Kasumi-1 (cell line): ENCODE measurements at regions not wholly inside any gene's neighbourhood (a gene's known extent, or its start where the extent isn't known, plus 50 kb on each side); places are given as distances from the start of the nearest gene placed in this dataset.

Experiments
- DNase-seq, 2 experiments: peaks; one replicate each; lab custom pipeline; 2025; lab: John Stamatoyannopoulos, UW

DNA sequence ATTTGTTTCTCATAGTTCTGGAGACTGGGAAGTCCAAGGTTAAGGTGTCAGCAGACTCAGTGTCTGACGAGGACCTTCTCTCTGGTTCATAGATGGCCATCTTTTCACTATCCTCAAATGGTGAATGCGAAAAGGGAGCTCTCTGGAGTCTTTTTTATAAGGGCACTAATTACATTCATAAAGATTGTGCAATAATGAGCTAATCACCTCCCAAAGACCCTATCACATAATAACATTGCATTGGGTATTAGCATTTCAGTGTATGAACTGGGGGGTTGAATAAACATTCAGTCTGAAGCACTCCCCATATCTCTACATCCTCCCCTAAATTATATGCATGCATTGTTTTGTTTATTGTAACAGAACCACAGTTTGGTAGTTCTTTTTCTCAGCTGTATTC lies 1086.5 kb downstream of the CDH11 start:
- no peak for DNase-seq

DNA sequence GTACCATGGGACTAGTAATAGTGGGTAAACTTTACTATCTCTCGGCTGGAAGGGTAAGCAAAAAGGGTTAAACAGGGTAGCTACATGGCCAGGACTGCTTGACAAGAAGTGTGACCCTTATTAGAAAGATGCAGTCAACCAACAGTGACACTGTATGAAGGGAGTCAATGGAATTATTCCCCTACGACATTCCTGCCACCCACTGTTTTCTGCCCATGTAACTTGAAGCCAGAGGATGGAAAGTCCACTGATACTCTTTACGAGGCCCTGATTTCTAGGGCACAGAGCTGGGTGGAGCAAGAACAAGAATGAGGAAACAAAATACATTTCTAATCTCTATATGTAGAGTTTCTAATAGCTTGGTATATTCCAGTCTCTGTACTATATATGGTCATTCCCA lies 1102.5 kb downstream of the CDH11 start:
- DNase-seq: no peak

DNA sequence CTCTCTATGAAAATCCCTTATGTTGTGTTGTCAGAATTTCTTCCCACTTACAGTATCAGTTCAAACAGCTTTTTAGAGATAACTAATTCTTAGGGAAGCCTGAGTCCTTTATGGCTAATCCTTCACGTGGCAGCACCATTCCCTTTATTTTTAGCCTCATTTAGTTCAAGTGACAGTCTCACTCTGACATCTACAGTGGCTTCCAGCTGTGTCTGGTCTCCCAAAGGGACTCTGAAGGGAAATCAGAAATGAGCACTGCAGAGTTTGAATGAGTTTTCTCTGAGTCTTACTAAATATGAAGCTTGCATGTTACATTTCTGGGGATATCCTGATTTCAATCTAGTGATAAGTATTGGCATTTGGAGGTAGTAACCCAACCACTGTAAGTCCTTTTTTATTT lies 1104.1 kb downstream of the CDH11 start:
- DNase-seq: no peak

DNA sequence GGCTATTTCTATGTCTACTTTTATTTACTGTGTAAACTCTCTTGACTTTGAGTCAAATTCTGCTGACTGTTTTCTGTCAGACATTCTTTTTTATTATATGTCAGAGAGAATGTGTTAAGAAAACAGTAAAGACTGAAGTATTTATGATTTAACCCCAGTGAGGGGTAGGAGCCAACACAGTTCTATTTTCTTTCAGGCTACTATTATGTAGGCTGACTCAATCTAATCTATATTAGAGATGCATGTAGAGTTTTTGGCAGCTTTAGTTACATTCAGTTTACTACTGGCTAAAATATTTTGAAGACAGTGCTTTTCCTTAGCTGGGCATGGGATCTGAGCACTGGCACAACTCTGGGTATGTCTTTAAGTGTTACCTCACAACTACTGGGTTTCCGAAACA lies 1108.0 kb downstream of the CDH11 start:
- DNase-seq: no peak

DNA sequence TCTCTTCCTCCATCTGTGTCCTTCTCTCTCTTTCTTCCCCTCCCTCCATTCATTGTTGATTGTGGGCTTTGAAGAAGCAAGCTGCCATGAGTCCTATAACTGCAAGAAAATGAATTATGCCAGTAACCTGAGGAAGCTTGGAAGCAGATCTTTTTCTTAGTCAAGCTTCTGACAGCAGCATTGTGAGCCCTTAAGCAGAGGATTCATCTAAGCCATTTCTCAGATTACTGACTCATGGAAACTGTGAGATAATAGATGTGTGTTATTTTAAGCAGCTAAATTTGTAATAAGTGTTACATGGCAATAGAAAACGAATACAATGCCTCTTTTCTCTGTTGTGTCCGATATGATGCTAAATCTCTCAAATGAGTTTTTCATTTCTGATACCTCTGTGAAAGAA lies 1109.7 kb downstream of the CDH11 start:
- no peak for DNase-seq

DNA sequence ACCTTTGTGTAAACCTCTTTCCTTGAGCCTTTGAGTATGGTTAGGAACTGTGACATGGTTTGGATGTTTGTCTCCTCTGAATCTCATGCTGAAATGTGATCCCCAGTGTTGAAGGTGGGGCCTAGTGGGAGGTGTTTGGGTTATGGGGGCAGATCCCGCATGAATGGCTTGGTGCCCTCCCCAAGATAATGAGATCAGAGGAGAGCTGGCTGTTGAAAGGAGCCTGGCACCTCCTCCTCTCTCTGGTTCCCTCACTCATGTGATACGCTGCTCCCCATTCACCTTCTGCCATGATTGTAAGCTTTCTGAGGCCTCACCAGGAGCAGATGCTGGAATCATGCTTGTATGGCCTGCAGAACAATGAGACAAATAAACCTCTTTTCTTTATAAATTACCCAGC lies 1110.2 kb downstream of the CDH11 start:
- DNase-seq: no peak

DNA sequence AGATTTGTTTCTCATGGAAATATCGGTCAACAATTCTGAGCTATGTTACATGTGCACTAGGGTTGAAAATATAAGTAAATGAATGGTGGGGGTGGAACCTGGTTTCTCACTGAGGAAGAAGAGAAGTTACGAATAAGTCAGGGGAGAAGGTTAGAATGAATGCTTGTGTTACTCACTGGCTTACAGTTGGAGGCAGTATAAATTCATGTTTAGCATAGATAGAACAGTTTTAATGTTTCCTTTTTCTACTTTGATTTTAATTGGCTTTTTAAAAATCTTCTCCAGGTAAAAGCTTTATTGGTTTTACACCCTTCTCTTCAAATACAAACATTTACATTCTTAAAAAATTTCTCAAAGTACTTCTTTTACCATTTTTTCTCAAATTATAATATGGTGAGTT lies 1113.7 kb downstream of the CDH11 start:
- no peak for DNase-seq

DNA sequence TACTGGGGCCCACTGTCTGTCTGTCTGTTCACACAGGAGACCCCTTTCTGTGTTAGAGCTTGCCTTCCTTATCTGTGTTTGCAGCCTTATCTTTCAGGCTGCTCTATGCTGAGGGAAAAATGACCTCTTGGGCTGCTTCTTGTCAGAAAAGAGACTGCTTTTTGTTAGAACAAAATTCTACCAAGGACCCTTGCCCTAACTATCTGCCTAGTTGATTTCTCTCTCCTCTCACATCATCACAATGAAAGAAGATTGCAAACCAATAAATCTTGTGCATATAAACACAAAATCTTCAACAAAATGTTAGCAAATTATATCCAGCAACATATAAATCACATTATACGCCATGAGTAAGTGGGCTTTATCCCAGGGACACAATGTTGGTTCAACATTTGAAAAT lies 1117.7 kb downstream of the CDH11 start:
- no peak for DNase-seq

DNA sequence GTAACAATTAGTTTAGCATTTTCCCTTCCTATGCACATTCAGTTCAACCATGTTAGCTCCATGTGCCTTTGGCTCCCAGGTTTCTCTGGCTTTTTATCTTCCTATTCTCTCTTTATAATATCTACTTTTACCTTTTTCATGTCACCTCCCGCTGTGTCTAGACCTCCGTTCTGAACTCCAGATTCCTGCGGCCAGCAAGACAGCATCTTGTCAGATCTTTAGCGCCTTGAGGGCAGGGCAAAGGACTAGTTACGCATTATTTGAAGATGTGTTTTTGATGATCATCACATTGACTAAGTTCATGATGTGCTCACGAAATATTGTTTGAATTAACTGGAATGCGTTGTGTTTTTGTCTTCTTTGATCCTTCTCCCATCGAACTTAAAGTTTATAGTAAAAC lies 1126.8 kb downstream of the CDH11 start:
- no peak for DNase-seq

DNA sequence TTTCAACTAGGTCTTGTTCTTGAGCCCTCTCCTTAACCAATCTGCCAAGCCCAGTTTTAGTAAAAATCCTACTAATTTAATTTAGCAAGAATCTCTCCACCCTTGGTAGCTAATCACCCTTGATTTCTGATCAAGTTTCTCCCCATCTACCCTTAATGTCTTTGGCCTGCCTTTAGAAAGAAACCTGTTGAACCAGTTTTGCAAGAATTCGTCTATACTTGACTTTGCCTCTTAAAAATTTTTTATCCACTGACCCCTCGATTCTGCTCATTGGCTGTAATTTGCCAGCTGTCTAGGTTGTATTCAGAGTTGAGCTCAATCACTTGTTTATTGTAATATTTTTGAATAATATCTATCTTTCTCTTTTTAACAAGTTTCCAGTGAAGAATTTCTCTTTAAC lies 1138.5 kb downstream of the CDH11 start:
- no peak for DNase-seq

DNA sequence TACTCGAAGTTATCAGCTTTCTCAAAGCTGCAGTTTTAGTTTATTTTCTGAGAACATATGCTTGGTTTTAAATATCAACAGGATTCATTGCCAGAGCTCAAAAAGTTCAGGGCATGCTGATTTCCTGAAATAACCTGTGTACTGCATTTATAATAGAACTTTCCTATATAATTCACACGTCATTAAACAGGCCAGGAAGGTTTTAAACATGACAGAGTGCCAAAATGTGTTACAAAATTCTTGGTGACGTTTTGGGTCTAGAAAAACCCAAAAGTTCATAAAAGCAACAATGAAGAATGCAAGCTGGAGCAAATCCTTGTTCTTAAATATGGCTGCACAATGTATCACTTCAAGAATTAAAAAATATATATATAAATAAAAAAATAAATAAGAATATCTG lies 1139.1 kb downstream of the CDH11 start:
- no peak for DNase-seq

DNA sequence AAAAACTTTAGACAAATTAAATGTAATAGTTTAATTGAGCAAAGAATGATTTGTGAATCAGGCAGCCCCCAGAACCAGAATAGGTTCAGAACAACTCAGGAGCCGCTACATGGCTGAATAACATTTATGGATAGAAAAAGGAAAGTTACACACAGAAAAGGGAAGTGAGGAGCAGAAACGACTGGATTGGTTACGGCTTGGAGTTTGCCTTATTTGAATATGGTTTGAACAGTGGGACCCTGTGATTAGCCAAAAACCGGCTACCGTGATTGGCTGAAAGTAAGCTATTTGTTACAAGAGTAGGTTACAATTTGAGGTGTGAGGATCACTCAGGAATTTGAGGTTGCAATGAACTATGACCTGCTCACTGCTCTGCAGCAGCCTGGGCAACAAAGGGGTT lies 1139.8 kb downstream of the CDH11 start:
- DNase-seq: no peak

DNA sequence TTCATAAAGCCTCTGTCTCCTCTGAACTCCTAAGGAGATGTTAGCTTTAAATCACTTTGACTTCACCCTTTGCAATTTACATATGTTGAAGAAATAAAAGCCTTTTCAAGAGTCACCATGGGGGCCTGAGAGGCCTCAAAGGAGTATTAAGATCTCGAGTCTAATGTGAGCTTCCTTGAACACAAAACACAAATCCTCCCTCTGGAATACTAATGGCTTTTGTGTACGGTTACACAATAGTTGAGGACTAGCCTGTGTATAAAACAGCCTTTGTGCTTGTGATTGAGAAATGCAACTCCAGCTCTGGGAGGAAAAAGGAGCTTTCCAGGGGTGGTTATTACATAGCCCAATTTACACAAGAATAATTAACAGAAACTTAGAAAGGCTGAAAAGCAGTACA lies 1140.2 kb downstream of the CDH11 start:
- no peak for DNase-seq

DNA sequence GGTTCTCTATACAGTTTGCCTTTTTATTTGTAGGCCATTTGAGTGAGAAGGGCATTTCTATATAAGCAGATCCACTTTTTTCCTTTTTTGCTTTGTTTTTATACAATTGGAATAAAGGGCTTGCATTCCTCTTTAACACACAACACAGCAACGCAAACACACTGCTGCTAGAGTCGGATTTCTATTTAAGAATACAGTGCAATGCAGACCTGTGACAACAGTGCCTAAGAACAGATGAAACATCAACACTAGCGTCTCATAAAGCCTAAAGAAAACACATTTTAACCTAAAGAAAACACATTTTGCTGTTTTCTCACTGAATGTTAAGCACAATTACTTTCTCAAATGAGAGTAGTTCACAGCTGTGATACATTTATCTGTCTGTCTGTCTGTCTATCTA lies 1141.1 kb downstream of the CDH11 start:
- DNase-seq: no peak

DNA sequence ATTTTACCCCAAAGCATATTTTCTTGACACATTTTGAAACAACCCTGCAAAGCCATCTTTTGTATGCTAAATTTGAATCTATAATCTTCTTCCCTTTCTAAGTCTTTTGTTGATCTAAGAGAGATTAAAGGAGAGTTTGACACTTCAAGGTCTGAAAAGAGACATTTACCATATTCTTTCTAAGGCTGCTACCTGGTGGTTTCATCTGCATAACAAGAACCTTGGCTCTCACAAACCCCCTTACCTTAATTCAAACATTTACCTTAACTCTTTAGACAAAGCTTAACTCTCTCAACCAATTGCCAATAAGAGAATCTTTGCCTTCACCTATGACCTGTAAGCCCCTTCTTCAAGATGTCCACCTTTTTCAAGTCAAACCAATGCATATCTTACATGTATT lies 1143.6 kb downstream of the CDH11 start:
- DNase-seq: no peak

DNA sequence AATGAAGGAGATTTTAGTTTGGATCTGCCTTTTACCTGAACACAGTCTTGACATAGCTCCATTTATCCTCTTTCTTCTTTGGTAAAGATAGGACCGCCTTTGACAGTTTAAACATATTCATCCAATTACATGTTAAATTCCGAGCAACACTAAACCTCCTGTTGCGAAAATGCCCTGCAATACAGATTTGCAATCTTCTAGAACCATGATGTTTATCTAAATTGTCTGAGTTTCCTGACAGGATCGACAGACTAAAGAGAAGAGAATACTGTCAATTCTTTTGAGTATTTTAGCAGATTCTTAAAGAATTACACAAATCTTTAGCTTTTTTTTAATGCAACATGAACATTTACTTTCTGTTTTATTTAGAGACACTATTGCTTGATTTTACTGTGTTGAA lies 1145.5 kb downstream of the CDH11 start:
- no peak for DNase-seq

DNA sequence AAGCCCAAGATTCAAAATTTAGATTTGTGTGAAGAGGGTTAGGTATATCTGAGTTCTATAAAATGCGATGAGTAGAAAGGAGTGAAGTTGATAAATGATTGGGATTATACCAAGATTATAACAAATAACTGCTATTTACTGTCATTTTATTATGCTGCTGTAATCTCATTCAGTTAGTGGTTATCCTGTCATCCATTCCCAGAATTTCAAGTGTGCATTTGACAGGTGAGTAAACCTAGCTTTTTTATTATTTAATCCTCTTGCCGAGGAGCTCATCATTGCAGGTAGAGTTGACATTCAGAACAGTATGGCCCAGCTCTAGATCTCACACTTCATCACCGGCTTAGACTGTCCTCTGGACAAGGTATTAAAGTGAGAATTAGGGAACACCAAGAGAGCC lies 1146.2 kb downstream of the CDH11 start:
- DNase-seq: no peak

DNA sequence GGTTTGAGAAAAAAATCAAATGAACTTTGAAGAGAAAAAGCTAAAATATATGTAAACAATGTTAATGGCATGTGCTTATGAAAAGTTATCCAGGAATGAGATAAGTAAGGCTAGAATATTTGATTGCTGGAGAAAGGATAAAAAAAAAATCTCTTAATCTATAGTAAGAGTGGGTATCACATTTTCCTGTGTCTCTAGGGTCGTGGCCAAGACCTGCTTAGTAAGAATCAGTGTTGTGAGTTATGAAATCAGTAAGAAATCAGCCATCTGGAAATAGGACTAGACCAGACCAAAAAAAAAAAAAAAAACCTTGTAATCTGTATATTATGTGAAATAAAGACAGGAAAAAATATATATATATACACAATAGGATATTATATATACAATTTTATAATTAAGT lies 1153.9 kb downstream of the CDH11 start:
- DNase-seq: no peak

DNA sequence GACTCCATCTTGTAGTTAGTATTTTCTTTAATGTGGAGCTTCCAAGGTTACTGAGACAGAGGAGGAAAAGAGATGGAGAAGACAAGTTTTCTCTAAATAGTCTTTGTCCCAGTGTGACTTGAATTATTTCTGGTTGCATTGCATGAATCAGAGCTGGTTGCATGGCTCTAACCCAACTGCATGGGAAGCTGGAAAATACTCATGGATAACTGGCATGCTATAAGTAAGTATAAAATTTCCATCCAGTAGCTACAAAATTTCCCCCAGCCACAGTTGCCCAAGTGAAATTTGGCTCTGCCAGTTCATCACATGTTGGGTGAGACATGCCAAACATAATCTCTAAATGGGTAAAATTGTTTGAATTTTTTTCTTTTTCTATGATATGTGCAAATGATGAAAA lies 1161.5 kb downstream of the CDH11 start:
- DNase-seq: no peak

DNA sequence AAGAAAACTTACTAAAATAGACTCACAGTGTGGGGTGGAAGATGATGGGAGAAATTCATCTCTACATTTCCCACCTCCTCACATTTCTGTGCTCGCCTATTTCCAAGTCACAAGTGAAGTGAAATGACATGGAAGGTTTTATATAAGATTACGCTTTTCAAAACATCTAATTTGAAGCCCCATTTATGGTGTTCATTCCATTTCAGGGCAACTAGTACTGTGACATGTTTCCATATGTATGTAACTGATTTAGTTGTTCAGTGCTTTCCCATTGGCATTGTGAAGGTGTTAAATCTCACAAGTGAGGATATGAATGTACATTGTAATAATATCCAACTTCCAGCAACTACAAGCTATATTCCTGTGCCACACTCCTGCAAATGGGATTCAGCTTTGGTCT lies 1174.8 kb downstream of the CDH11 start:
- no peak for DNase-seq

DNA sequence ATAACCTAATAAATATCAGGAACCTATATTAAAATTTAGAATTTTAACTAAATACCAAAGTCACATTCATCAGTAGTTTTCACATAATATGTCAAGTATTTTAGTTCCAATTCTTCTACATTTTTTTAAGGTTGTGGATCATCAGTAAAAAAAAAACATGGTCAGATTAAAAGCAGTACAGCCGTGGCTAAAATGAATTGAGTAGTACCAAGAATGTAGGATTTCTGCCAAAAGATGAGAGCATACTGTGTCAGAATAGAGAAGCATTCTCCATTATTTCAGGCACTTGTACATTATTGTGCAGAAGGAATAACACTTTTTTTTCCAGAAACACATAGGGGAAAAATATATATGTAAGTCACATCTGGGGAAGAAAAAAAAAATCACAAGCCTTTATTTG lies 1176.1 kb downstream of the CDH11 start:
- no peak for DNase-seq

DNA sequence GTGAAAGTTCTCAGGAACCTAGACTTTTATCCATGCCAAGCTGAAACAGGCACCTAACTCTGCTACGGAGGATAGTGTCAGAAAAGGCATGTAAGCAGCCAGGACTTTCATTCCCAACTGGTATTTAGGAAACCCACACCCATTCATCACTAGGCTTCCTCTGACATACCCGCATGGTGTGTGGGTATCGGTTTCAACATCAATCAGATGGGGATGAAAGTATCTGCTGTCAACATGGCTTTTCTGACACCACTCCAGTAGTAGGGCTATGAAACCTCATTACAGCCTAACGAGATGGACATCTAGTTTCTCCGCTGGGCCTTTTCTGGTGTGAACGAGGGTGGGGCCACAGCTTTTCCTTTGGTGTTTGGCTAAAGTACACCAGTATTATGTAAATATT lies 1178.3 kb downstream of the CDH11 start:
- no peak for DNase-seq

DNA sequence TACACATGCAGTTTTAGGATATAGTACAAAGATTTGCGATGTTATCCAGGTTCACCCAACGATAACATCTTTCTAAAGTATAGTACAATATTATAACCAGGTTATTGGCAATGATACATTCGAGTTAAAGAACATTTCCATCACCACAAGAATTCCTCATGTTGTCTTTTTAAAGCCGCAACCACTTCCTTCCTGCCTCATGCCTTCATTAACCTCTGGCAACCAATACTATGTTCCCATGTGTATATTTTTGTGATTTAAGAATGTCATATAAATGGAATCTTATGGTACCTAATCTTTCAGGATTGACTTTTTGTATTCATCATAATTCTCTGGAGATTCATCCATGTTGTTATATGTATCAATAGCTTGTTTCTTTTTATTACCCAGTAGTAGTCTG lies 1183.2 kb downstream of the CDH11 start:
- no peak for DNase-seq

DNA sequence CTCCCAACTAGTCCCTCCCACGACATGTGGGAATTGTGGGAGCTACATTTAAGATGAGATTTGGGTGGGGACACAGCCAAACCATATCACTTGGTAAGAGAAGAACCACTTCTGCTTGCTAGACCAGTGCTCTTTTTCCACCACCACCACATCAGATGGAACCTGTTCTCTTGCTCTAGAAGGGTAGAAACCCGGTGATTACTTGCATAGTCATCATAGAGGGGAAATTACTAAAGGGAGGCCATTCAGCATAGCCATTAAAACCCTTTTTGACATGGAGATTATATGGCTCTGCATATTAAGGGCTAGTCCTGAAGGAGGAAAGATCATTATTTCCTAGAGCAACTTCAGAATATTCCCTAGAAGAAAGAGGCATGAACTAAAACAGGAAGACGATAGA lies 1188.0 kb downstream of the CDH11 start:
- no peak for DNase-seq

DNA sequence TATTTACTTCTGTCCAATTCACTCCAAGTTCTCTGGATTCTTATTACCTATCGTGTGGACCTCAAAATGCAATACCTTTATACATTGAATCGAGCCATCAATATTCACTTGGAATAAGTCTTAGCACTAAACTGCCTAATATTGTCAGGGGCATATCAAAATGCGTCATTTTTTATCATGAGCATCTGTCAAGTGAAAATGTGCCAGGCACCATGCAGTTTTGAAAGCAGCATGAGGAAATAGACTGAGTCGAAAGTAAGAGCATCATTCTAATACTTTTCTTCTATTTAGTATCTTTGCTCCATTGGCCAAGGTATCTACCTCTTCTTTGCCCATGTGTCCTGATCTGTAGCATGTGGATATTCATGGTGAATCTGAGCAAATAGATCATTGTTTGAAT lies 1193.4 kb downstream of the CDH11 start:
- no peak for DNase-seq
